ENCODE measurements at regions not wholly inside any gene's neighbourhood (a gene's known extent, or its start where the extent isn't known, plus 50 kb on each side); places are given as distances from the start of the nearest gene placed in this dataset.
"Not testable (repeated sequence)": the region's sequence is repeated elsewhere in the genome, so short reads cannot be mapped to it uniquely, and the experiment has no call there.

- no peak overlapping the region for H3K27ac ChIP-seq (ENCODE audit: low read depth, low read length)
- H3K9me3 ChIP-seq (ENCODE audit: insufficient read depth, low read length) = no peaks in the 10 kb centered on the region
- no peak overlapping the region for H3K4me3 ChIP-seq (ENCODE audit: insufficient read depth, low read length, poor library complexity, severe bottlenecking)
- no peaks in the 10 kb centered on the region for H3K79me2 ChIP-seq (ENCODE audit: insufficient read depth, low read length)
- H4K20me1 ChIP-seq (ENCODE audit: low read depth, low read length) = no peaks in the 10 kb centered on the region
- H3F3A ChIP-seq (ENCODE audit: insufficient read depth) = no peaks in the 10 kb centered on the region
- no peaks in the 10 kb centered on the region for H3K27me3 ChIP-seq (ENCODE audit: low read length)
- H3K9ac ChIP-seq (ENCODE audit: low read length) = no peak overlapping the region
- H2AFZ ChIP-seq (ENCODE audit: low read depth, low read length, severe bottlenecking) = no peak overlapping the region
- no peaks in the 10 kb centered on the region for H3K36me3 ChIP-seq (ENCODE audit: low read length)
- H3K9me2 ChIP-seq (replicated peaks; ENCODE audit: insufficient read depth, low read length) = no peaks in the 10 kb centered on the region
- TF ChIP-seq EZH2phosphoT487 (conservative IDR thresholded peaks at IDR 0.05; ENCODE audit: low read length) (no peak), CTCF (IDR thresholded peaks at IDR 0.05; ENCODE audit: insufficient read depth, low read length, poor library complexity, severe bottlenecking) (no peak)
- H3K4me2 ChIP-seq (ENCODE audit: low read depth, low read length, poor library complexity, severe bottlenecking) = no peak overlapping the region
Observed at GRCh38 chr4:187127456-187127855, 403.8 kb upstream of the FAT1 start.

GRCh38 chr4:187128222-187128621 lies 404.6 kb upstream of the FAT1 start:
- H4K20me1 ChIP-seq (ENCODE audit: low read depth, low read length) = no peaks in the 10 kb centered on the region
- no peaks in the 10 kb centered on the region for H3K79me2 ChIP-seq (ENCODE audit: insufficient read depth, low read length)
- TF ChIP-seq CTCF (IDR thresholded peaks at IDR 0.05; ENCODE audit: insufficient read depth, low read length, poor library complexity, severe bottlenecking) (no peak), EZH2phosphoT487 (conservative IDR thresholded peaks at IDR 0.05; ENCODE audit: low read length) (no peak)
- no peaks in the 10 kb centered on the region for H3K9me2 ChIP-seq (replicated peaks; ENCODE audit: insufficient read depth, low read length)
- no peaks in the 10 kb centered on the region for H3K36me3 ChIP-seq (ENCODE audit: low read length)
- no peak overlapping the region for H3K4me2 ChIP-seq (ENCODE audit: low read depth, low read length, poor library complexity, severe bottlenecking)
- no peak overlapping the region for H3K9ac ChIP-seq (ENCODE audit: low read length)
- no peak overlapping the region for H2AFZ ChIP-seq (ENCODE audit: low read depth, low read length, severe bottlenecking)
- no peaks in the 10 kb centered on the region for H3K27me3 ChIP-seq (ENCODE audit: low read length)
- no peaks in the 10 kb centered on the region for H3K9me3 ChIP-seq (ENCODE audit: insufficient read depth, low read length)
- no peak overlapping the region for H3K27ac ChIP-seq (ENCODE audit: low read depth, low read length)
- no peaks in the 10 kb centered on the region for H3F3A ChIP-seq (ENCODE audit: insufficient read depth)
- no peak overlapping the region for H3K4me3 ChIP-seq (ENCODE audit: insufficient read depth, low read length, poor library complexity, severe bottlenecking)

- no peak overlapping the region for H3K27ac ChIP-seq (ENCODE audit: low read depth, low read length)
- H3K36me3 ChIP-seq (ENCODE audit: low read length) = no peaks in the 10 kb centered on the region
- no peak overlapping the region for H3K4me2 ChIP-seq (ENCODE audit: low read depth, low read length, poor library complexity, severe bottlenecking)
- H3K9me2 ChIP-seq (replicated peaks; ENCODE audit: insufficient read depth, low read length) = no peaks in the 10 kb centered on the region
- no peaks in the 10 kb centered on the region for H4K20me1 ChIP-seq (ENCODE audit: low read depth, low read length)
- H3K27me3 ChIP-seq (ENCODE audit: low read length) = no peaks in the 10 kb centered on the region
- no peak overlapping the region for H3K9ac ChIP-seq (ENCODE audit: low read length)
- no peaks in the 10 kb centered on the region for H3K79me2 ChIP-seq (ENCODE audit: insufficient read depth, low read length)
- no peak overlapping the region for H3K4me3 ChIP-seq (ENCODE audit: insufficient read depth, low read length, poor library complexity, severe bottlenecking)
- H2AFZ ChIP-seq (ENCODE audit: low read depth, low read length, severe bottlenecking) = no peak overlapping the region
- H3F3A ChIP-seq (ENCODE audit: insufficient read depth) = no peaks in the 10 kb centered on the region
- H3K9me3 ChIP-seq (ENCODE audit: insufficient read depth, low read length) = no peaks in the 10 kb centered on the region
- no peak for TF ChIP-seq EZH2phosphoT487 (conservative IDR thresholded peaks at IDR 0.05; ENCODE audit: low read length)
- TF ChIP-seq CTCF (IDR thresholded peaks at IDR 0.05; ENCODE audit: insufficient read depth, low read length, poor library complexity, severe bottlenecking) = no peak
Observed at GRCh38 chr4:187128976-187129375, 405.3 kb upstream of the FAT1 start.

- not testable (repeated sequence) for H3K4me3 ChIP-seq (ENCODE audit: insufficient read depth, low read length, poor library complexity, severe bottlenecking); H3F3A ChIP-seq (ENCODE audit: insufficient read depth); H3K27me3 ChIP-seq (ENCODE audit: low read length); H3K9ac ChIP-seq (ENCODE audit: low read length); H3K4me2 ChIP-seq (ENCODE audit: low read depth, low read length, poor library complexity, severe bottlenecking); H3K36me3 ChIP-seq (ENCODE audit: low read length); H4K20me1 ChIP-seq (ENCODE audit: low read depth, low read length); H2AFZ ChIP-seq (ENCODE audit: low read depth, low read length, severe bottlenecking); H3K9me2 ChIP-seq (replicated peaks; ENCODE audit: insufficient read depth, low read length); H3K79me2 ChIP-seq (ENCODE audit: insufficient read depth, low read length); H3K27ac ChIP-seq (ENCODE audit: low read depth, low read length); H3K9me3 ChIP-seq (ENCODE audit: insufficient read depth, low read length)
Observed at GRCh38 chr4:187131826-187132225, 408.2 kb upstream of the FAT1 start.

Data from SU-DHL-6 (cell line).